ENCODE measurements at regions not wholly inside any gene's neighbourhood (a gene's known extent, or its start where the extent isn't known, plus 50 kb on each side); places are given as distances from the start of the nearest gene placed in this dataset.

- no peak for TF ChIP-seq CTCF (IDR thresholded peaks at IDR 0.05)
- no peak for TF ChIP-seq POLR2A (IDR thresholded peaks at IDR 0.05)
These were observed 230.3 kb downstream of the AACS start for GRCh38 chr12:125295550-125295949.

Data from heart left ventricle (tissue), 13 donors.